Erythroblast (primary cell): ENCODE measurements at regions not wholly inside any gene's neighbourhood (a gene's known extent, or its start where the extent isn't known, plus 50 kb on each side); places are given as distances from the start of the nearest gene placed in this dataset.

Experiments
- GATA1 ChIP-seq: IDR thresholded peaks from 2 replicates; pipeline ENCODE4 v1.6.1; 2011; ENCODE audit warnings: low read depth, mild to moderate bottlenecking, control low read depth, low read length, moderate library complexity
- POLR2A ChIP-seq: IDR thresholded peaks from 2 replicates; pipeline ENCODE4 v1.6.1; 2011; ENCODE audit warnings: mild to moderate bottlenecking, low read length

- TF ChIP-seq POLR2A: no peak
- TF ChIP-seq GATA1: no peak
Measured at GRCh38 chr1:187110351-187110750, 281.6 kb downstream of the PLA2G4A start.
